MM.1S (cell line): ENCODE measurements at regions not wholly inside any gene's neighbourhood (a gene's known extent, or its start where the extent isn't known, plus 50 kb on each side); places are given as distances from the start of the nearest gene placed in this dataset.
A peak's percentile ranks its signal among the peaks of the same experiment; 100 is the strongest.

Source experiments
- DNase-seq: peaks from one replicate; pipeline ENCODE4 v3.0.0-alpha.2; 2015
- H2AFZ ChIP-seq: fragments of 300-600 bp; sonication (generic); 2 replicates; pipeline ENCODE4 v1.6.0; 2016; ENCODE audit warnings: antibody characterized with exemption, low read length
- H3F3A ChIP-seq: fragments of 300-600 bp; sonication (generic); 2 replicates; pipeline ENCODE4 v1.6.1; 2016; ENCODE audit warnings: mild to moderate bottlenecking, antibody characterized with exemption, low read length, moderate library complexity, mixed read lengths; ENCODE audit not compliant: insufficient read depth
- H3K27ac ChIP-seq: fragments of 300-600 bp; sonication (generic); 2 replicates; pipeline ENCODE4 v1.5.1; 2016; ENCODE audit warnings: mild to moderate bottlenecking, low read length
- H3K27me3 ChIP-seq: fragments of 300-600 bp; sonication (generic); replicated peaks from 2 replicates; pipeline ENCODE4 v1.6.0; 2016; ENCODE audit warnings: low read length; ENCODE audit not compliant: insufficient read depth
- H3K36me3 ChIP-seq: fragments of 300-600 bp; sonication (generic); replicated peaks from 2 replicates; pipeline ENCODE4 v1.6.1; 2016; ENCODE audit warnings: mild to moderate bottlenecking, low read length, mixed read lengths; ENCODE audit not compliant: insufficient read depth
- H3K4me1 ChIP-seq: fragments of 300-600 bp; sonication (generic); 2 replicates; pipeline ENCODE4 v1.6.1; 2016; ENCODE audit warnings: low read length, mixed read lengths
- H3K4me2 ChIP-seq: fragments of 300-600 bp; sonication (generic); 2 replicates; pipeline ENCODE4 v1.6.0; 2016; ENCODE audit warnings: low read depth, low read length
- H3K4me3 ChIP-seq: fragments of 300-600 bp; sonication (generic); 2 replicates; pipeline ENCODE4 v1.5.1; 2016; ENCODE audit warnings: low read length, mixed read lengths
- H3K79me2 ChIP-seq: fragments of 300-600 bp; sonication (generic); 2 replicates; pipeline ENCODE4 v1.6.1; 2016; ENCODE audit warnings: mixed run types, low read length, mixed read lengths
- H3K9ac ChIP-seq: fragments of 300-600 bp; sonication (generic); 2 replicates; pipeline ENCODE4 v1.6.1; 2016; ENCODE audit warnings: low read length, mixed read lengths
- H3K9me2 ChIP-seq: fragments of 300-600 bp; sonication (generic); replicated peaks from 2 replicates; pipeline ENCODE4 v1.6.1; 2016; ENCODE audit warnings: mild to moderate bottlenecking, low read length, mixed read lengths; ENCODE audit not compliant: insufficient read depth
- H3K9me3 ChIP-seq: fragments of 300-600 bp; sonication (generic); replicated peaks from 2 replicates; pipeline ENCODE4 v1.6.1; 2016; ENCODE audit warnings: mild to moderate bottlenecking, low read length, mixed read lengths; ENCODE audit not compliant: insufficient read depth
- H4K20me1 ChIP-seq: fragments of 300-600 bp; sonication (generic); 2 replicates; pipeline ENCODE4 v1.6.1; 2016; ENCODE audit warnings: mild to moderate bottlenecking, low read length, moderate library complexity, mixed read lengths; ENCODE audit not compliant: insufficient read depth
- EZH2 ChIP-seq: fragments of 300-600 bp; sonication (generic); optimal IDR thresholded peaks from 2 replicates; pipeline ENCODE3; 2017; ENCODE audit warnings: low read depth, mild to moderate bottlenecking, antibody characterized with exemption, low read length, mixed read lengths
- EZH2phosphoT487 ChIP-seq: fragments of 300-600 bp; sonication (generic); IDR thresholded peaks from 2 replicates; pipeline ENCODE4 v1.6.1; 2018; ENCODE audit warnings: antibody characterized with exemption, low read length
- TF ChIP-seq, protein P1 (sequence below): fragments of 300-600 bp; sonication (generic); IDR thresholded peaks from 2 replicates; pipeline ENCODE4 v1.5.1; 2016; ENCODE audit warnings: antibody characterized with exemption, low read length, mixed read lengths

DNA sequence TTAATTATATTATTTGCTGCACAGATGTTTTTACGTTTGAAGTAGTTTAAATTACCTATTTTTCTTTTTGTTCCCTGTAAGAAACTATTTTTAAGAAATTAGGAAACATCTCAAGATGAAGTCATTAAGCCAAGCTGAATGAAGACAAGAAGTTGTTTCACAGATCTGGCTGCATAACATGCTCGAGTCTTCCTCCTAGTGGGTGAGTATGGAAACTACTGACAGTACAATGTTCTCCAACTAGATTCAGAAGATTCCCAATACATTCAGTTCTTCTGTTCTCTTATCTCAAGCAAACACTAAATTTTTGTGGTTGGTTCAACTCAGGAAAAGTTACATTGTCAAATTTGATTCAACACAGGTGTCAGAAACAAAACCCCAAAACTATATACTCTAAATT is 256.8 kb upstream of the VCX start:
- H2AFZ ChIP-seq, result no peak overlapping the region
- H3K9me2 ChIP-seq, result no peaks in the 10 kb centered on the region
- no peak overlapping the region for H3K4me3 ChIP-seq
- H3K79me2 ChIP-seq, result no peaks in the 10 kb centered on the region
- no peaks in the 10 kb centered on the region for H3K9me3 ChIP-seq
- DNase-seq, result peak; percentile 18
- H3F3A ChIP-seq, result no peaks in the 10 kb centered on the region
- no peak overlapping the region for H3K9ac ChIP-seq
- no peaks in the 10 kb centered on the region for H3K27me3 ChIP-seq
- H4K20me1 ChIP-seq, result no peaks in the 10 kb centered on the region
- H3K27ac ChIP-seq, result no peak overlapping the region
- TF ChIP-seq EZH2, result no peak
- TF ChIP-seq, protein P1, sequence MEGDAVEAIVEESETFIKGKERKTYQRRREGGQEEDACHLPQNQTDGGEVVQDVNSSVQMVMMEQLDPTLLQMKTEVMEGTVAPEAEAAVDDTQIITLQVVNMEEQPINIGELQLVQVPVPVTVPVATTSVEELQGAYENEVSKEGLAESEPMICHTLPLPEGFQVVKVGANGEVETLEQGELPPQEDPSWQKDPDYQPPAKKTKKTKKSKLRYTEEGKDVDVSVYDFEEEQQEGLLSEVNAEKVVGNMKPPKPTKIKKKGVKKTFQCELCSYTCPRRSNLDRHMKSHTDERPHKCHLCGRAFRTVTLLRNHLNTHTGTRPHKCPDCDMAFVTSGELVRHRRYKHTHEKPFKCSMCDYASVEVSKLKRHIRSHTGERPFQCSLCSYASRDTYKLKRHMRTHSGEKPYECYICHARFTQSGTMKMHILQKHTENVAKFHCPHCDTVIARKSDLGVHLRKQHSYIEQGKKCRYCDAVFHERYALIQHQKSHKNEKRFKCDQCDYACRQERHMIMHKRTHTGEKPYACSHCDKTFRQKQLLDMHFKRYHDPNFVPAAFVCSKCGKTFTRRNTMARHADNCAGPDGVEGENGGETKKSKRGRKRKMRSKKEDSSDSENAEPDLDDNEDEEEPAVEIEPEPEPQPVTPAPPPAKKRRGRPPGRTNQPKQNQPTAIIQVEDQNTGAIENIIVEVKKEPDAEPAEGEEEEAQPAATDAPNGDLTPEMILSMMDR, result peak; percentile 42
- H3K36me3 ChIP-seq, result no peaks in the 10 kb centered on the region
- H3K4me2 ChIP-seq, result no peak overlapping the region
- H3K4me1 ChIP-seq, result no peaks in the 10 kb centered on the region

DNA sequence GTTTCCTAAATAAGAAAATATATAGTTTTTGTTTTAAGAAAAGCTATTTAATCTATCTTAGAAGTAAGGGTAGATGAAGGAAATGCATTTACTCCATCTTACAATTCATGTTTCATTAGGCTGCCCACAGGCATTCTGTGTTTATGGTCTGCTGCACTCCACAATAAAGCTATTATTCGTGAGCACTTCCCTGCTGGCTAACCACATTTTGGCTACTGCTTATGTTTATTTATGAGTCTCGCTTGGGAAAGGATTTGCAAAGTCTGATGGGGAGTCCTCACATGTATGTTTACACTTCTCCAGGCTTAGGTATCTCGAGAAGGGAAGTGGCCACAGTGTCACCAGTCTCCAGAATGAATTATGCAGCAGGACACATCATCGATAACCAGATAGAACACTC is 260.8 kb upstream of the VCX start:
- Histone ChIP-seq H3K4me2 (no peak overlapping the region), H4K20me1 (no peaks in the 10 kb centered on the region), H3K27me3 (no peaks in the 10 kb centered on the region)

DNA sequence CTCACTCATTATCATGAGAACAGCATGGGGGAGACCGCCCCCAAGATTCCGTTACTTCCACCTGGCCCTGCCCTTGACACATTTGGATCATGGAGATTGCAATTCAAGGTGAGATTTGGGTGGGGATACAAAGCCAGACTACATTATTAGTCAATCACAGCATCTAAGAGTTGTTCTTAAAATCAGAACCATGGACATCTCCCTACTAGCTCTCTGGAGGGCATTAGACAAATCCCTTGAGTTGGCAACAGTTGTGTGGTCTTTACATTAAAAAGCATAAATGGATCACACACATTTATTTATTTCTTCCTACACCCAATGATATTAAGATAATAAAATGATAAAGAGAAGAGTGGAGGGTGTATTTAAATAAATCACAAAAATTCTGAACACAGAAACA is 262.8 kb upstream of the VCX start:
- Histone ChIP-seq H3K36me3 (no peaks in the 10 kb centered on the region), H3F3A (no peaks in the 10 kb centered on the region), H3K9ac (no peak overlapping the region), H4K20me1 (no peaks in the 10 kb centered on the region), H3K79me2 (no peaks in the 10 kb centered on the region), H3K4me2 (no peak overlapping the region), H3K4me3 (no peak overlapping the region), H3K9me2 (no peaks in the 10 kb centered on the region), H3K4me1 (no peaks in the 10 kb centered on the region), H3K9me3 (no peaks in the 10 kb centered on the region), H3K27me3 (no peaks in the 10 kb centered on the region), H2AFZ (no peak overlapping the region), H3K27ac (no peak overlapping the region)
- DNase-seq, result no peak
- TF ChIP-seq, protein P1, result no peak

More for the DNA sequence above, 260.8 kb upstream of the VCX start:
- Histone ChIP-seq H3K27ac (no peak overlapping the region), H3K36me3 (no peaks in the 10 kb centered on the region), H3K4me1 (no peaks in the 10 kb centered on the region), H3F3A (no peaks in the 10 kb centered on the region), H3K9me2 (no peaks in the 10 kb centered on the region), H3K9ac (no peak overlapping the region), H2AFZ (no peak overlapping the region), H3K79me2 (no peaks in the 10 kb centered on the region), H3K9me3 (no peaks in the 10 kb centered on the region), H3K4me3 (no peak overlapping the region)
- DNase-seq, result no peak
- TF ChIP-seq, protein P1, result no peak
- TF ChIP-seq EZH2, result no peak
- no peak for TF ChIP-seq EZH2phosphoT487

DNA sequence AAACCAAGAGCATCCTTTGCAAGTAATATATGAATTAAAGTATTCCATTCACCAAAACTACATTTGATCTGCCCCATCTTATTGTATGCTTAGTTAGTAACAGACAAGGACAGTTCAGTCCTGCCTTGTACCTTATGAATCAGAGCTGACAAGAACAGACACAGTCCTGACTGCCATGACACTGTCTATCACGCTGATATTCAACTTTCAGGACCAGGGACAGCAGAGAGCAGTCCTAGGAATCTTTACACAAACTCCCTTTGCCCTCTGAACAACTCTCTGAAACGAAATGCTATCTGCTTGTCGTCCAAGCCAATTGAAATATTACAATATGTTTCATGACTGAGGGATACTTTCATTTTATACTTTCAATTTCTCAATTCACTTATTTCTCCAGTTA is 268.6 kb upstream of the VCX start:
- H2AFZ ChIP-seq, result no peak overlapping the region
- H4K20me1 ChIP-seq, result no peaks in the 10 kb centered on the region
- no peaks in the 10 kb centered on the region for H3K9me2 ChIP-seq
- TF ChIP-seq EZH2 (no peak), EZH2phosphoT487 (no peak)
- TF ChIP-seq, protein P1, result no peak
- no peak overlapping the region for H3K27ac ChIP-seq
- peak; percentile 24 for DNase-seq
- no peaks in the 10 kb centered on the region for H3K4me1 ChIP-seq
- H3K9ac ChIP-seq, result no peak overlapping the region
- no peaks in the 10 kb centered on the region for H3K36me3 ChIP-seq
- H3K79me2 ChIP-seq, result no peaks in the 10 kb centered on the region
- H3K9me3 ChIP-seq, result no peaks in the 10 kb centered on the region
- no peaks in the 10 kb centered on the region for H3F3A ChIP-seq
- H3K27me3 ChIP-seq, result no peaks in the 10 kb centered on the region
- no peak overlapping the region for H3K4me3 ChIP-seq
- no peak overlapping the region for H3K4me2 ChIP-seq
